Inflammatory macrophage treated with lipopolysaccharide for 1 hour (primary cell): ENCODE measurements at regions not wholly inside any gene's neighbourhood (a gene's known extent, or its start where the extent isn't known, plus 50 kb on each side); places are given as distances from the start of the nearest gene placed in this dataset.
A peak's percentile ranks its signal among the peaks of the same experiment; 100 is the strongest.

ENCODE experiments used
- DNase-seq, 2 donors: peaks; one replicate each; pipeline ENCODE4 v3.0.0-alpha.2; 2020 to 2022

GRCh38 chr13:66068683-66069082, 1161.5 kb downstream of the PCDH9 start:
- no peak for DNase-seq

DNA sequence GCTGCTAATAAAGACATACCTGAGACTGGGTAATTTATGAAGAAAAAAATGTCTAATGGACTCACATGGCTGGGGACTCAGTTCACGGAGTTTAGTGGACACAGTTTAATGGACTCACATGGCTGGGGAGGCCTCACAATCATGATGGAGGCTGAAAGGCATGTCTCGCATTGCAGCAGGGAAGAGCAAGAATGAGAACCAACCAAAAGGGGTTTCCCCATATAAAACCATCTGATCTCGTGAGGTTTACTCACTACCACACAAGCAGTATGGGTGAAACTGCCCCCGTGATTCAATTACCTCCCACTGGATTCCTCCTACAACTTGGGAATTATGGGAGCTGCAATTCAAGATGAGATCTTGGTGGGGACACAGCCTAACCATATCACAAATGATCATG, 1181.2 kb downstream of the PCDH9 start:
- DNase-seq: no peak

DNA sequence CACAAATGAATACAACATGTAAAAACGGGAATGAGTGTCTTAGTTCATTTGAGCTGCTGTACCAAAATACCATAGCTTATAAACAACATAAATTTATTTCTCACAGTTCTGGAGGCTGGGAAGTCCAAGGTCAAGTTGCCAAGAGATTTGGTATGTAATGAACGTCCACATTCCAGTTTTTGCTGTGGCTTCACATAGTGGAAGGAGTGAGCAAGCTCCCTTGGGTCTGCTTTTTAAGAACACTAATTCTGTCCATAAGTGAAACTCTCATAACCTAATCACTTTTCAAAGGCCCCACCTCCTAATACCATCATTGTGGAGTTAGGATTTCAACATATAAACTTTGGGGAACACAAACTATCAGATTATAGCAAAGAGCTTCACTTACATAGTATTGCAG, 1189.6 kb downstream of the PCDH9 start:
- DNase-seq: no peak

GRCh38 chr13:66037096-66037495, 1193.0 kb downstream of the PCDH9 start:
- DNase-seq: no peak

GRCh38 chr13:66036636-66037035, 1193.5 kb downstream of the PCDH9 start:
- DNase-seq: no peak

DNA sequence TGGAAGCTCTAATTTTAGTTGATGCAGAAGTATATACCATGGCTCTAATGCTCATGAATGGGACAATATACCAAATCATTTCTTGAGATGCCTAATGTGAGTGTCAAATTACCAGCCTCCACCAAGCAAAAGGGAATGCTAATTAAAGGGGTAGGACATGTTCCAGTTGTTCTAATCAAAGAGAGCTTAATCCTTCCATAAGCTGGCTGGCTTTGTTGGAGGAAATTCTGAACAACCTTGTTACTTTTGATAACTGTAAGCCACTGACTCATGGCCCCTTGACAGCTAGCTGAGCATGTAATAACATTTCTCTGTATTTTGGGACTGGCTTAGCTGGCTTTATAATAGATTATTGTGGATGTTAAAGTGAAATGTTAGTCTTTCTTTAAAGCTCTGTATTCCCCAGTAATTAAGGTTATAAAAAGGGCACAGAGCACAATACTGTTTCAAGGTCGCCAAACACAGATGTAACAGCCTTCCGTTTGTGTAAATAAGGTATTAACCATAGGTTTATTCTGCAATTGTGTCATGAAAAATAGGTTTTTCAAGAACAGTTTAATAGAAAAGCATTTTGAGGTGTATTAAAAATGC, 1194.0 kb downstream of the PCDH9 start:
- no peak for DNase-seq

DNA sequence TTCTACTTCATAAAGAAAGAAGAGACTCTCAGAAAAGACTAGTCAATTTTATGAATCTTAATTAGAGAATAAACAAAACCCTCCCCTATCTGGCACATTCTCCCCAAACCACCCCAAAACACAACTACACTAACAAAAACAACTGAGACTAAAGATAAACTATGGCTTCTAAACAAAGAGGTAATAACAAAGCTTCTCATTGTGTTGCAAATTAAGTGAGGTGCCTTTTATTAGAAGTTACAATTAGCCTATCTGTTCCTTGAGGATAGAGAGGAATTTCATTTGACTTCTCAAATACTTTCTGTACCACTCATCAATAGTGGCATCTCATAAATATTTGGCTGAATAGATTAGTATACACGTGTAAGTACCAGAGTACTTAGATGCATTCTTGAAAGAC, 1196.2 kb downstream of the PCDH9 start:
- DNase-seq: no peak

GRCh38 chr13:66021846-66022245, 1208.3 kb downstream of the PCDH9 start:
- no peak for DNase-seq

GRCh38 chr13:66014771-66015170, 1215.4 kb downstream of the PCDH9 start:
- no peak for DNase-seq

DNA sequence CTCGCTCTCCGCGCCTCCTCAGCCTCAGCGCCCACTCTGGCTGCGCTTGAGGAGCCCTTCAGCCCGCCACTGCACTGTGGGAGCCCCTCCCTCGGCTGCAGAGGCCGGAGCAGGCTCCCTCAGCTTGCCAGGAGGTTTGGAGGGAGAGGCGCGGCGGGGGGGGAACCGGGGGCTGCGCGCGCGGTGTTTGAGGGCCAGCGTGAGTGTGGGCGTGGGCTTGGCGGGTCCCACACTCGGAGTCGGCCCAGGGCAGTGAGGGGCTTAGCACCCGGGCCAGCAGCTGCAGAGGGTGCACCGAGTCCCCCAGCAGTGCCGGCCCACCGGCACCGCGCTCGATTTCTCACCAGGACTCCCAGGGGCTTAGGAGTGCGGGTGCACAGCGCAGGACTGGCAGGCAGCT, 1220.9 kb downstream of the PCDH9 start:
- DNase-seq: no peak

DNA sequence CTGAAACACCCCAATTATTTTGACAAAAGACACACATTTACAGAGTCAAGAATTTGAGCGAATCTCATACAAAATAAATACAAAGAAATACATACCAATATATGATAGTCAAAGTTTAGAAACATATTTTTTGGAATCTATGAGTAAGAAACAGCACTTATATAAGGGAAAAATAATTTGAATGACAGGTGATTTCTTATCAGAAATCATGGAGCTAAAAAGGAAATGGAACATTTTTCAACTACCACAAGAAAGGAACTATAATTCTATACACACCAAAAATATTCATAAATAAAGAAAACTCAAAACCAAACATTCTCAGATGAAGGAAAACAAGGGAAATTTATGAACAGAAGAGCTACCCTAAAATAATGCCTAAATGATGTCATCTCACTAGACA, 1226.6 kb downstream of the PCDH9 start:
- DNase-seq: no peak

GRCh38 chr13:66001140-66001539, 1229.0 kb downstream of the PCDH9 start:
- no peak for DNase-seq

- DNase-seq: no peak
Measured at GRCh38 chr13:65999411-65999810, 1230.7 kb downstream of the PCDH9 start.

DNA sequence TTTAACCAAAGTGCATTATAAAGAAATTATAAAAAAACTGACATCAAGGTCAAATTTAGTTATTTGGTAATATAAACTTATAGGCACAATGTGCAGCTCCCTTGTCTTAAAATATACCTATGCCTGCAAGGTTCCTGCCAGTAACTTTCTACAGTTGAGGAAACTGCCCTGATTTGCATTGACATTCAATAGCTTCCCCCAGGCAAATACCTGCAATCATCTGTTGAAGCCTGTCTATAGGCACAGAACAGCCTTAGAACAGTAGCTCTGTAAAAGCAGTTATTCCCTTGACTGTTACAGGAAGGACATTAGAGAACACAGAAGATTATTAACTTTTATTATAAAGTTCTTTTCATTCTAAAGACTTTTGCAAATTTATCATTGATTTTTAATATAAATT, 1239.5 kb downstream of the PCDH9 start:
- DNase-seq: no peak

DNA sequence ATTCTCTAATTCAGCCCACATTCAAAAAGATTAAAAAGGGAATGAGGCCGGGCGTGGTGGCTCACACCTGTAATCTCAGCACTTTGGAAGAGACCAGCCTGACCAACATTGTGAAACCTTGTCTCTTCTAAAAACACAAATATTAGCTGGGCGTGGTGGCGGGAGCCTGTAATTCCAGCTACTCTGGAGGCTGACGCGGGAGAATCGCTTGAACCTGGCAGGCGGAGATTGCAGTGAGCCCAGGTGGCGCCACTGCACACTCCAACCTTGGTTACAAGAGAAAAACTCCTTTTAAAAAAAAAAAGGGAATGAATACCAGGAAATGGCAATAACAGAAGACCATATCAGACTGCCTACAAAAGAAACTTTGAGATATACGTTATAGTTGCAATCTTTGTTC, 1244.5 kb downstream of the PCDH9 start:
- no peak for DNase-seq

- no peak for DNase-seq
Measured at GRCh38 chr13:65977525-65977924, 1252.6 kb downstream of the PCDH9 start.

- no peak for DNase-seq
Measured at GRCh38 chr13:65971541-65971940, 1258.6 kb downstream of the PCDH9 start.

DNA sequence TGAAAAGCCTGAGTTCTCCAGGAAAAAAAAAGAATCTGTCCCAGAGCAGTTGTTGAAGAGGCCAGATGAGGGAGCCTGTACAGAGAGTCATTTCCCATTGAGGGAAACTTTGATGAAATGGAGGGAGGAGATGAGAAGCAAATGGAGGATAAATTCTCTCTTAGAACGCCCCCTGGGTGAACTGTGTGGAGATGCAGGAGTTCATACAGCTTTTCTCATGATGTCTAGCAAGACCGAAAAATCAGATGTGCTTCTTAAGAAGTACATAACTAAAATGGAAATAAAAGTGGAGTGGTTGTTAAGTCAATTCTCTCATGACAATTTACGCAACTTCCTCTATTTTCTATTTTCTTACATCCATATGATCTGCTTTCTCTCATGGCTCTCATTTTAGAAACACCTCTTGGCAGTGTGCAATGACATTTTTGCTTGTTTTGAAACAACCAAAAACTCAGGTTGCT, 1263.1 kb downstream of the PCDH9 start:
- DNase-seq: peak in 1 of 2 donors; percentile 3

DNA sequence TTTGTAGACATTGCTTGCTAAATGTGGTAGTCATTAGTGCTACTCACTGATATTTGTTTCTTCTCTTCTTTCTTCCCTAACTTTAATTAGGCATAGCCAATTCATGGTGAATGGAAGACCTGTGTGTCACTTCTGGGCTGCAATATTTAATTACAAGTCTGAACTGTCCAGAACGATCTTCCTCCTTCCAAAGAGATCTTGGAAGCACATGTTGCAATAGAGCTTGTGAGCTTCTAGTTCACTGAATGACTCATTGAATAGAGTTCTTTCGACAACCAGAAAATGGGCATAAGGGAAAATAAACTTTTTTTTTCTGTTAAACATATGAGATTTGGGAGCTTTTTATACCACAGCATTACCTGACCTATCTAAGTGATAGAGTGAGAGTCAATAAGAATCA, 1264.6 kb downstream of the PCDH9 start:
- no peak for DNase-seq

DNA sequence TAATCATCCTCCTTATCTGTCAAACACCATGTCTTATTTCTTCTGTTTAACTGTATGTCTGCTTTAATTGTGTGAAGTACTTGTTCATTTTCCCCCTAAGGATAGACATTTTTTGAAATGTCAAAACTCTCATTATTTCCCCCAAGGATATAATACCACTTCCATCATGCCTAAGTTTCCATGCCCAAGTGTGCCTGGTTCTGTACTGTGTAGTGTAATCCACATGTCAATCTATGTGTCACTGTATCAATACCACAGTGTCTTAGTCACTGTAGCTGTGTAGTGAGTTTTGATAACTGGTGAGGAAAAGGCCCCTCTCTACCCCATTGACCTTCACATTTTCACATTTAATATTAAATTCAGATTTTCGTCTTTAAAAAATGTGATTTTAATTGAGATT, 1265.5 kb downstream of the PCDH9 start:
- DNase-seq: no peak

- no peak for DNase-seq
Measured at GRCh38 chr13:65959305-65959704, 1270.8 kb downstream of the PCDH9 start.

DNA sequence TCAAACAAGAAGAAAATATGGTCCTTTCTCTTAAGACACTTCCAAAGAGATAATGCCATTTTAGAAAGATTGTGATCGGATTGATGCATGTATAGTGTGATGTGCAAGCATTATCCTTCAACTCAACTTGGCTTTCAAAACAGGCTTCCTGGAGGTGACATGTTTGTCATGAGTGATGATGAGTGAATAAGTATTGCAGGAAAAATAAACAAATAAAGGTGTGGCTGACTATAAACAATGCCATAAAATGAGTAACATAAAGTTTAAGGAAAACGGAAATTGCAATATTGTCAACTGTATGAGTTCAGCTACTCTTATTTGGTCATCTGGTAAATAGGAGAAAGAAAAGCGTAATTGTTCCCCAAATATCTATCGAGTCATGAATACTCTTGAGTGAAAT, 1283.7 kb downstream of the PCDH9 start:
- no peak for DNase-seq

DNA sequence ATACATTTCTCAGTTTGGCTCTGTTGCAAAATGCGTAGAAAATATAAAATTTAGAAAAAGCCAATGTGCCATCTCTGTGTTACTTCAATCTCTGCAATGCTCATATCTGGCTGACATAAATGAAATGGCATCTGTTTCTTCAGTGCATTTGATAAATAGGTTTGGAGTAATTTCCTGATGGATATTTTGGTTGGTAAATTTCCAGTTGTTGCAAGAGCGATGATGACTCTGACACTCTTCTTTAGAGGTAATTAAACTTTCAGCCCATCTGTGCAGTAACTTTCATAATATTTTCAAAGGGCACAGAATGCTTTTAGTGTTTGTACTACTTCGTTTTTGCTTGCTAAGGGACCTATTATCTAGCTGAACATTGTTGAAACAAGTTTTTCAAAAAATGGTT, 1286.4 kb downstream of the PCDH9 start:
- no peak for DNase-seq

- no peak for DNase-seq
Measured at GRCh38 chr13:65943024-65943423, 1287.1 kb downstream of the PCDH9 start.

DNA sequence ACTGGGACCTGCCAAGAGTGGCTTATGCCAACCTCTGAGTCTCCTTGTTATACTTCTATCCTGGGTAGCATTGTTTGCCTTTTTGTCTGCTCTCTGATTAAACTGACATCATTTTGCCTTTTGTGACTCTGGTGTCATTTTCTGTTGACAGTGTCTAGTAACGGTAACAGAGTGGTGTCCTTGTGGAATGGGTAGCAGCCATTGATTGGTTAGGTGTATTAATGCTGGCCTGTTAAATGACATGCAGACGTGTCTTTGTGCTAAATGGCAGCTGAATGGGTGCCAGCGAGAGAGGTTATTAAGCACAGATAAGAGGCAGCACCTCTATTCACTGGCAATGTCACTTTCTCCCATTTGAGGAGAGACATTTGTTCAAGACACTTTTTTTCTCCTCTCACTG, 1289.4 kb downstream of the PCDH9 start:
- DNase-seq: no peak

GRCh38 chr13:65937251-65937650, 1292.9 kb downstream of the PCDH9 start:
- no peak for DNase-seq
